Upper lobe of right lung (tissue), 1 donor: ENCODE measurements at regions not wholly inside any gene's neighbourhood (a gene's known extent, or its start where the extent isn't known, plus 50 kb on each side); places are given as distances from the start of the nearest gene placed in this dataset.
"Not testable (repeated sequence)": the region's sequence is repeated elsewhere in the genome, so short reads cannot be mapped to it uniquely, and the experiment has no call there.

Experiments
- ATAC-seq: fragments of 200-7000 bp; cut with Tn5 transposase; one replicate; pipeline ENCODE4 v1.9.1; 2020; ENCODE audit warnings: mild to moderate bottlenecking, moderate library complexity
- DNase-seq: peaks from one replicate; pipeline ENCODE4 v3.0.0-alpha.2; 2020
- H3K27ac ChIP-seq: fragments of 200-600 bp; one replicate; pipeline ENCODE4 v1.8.0; 2022
- H3K27me3 ChIP-seq: fragments of 200-600 bp; one replicate; pipeline ENCODE4 v1.8.0; 2022; ENCODE audit warnings: mild to moderate bottlenecking
- H3K36me3 ChIP-seq: fragments of 200-600 bp; one replicate; pipeline ENCODE4 v1.8.0; 2022
- H3K4me1 ChIP-seq: fragments of 200-600 bp; one replicate; pipeline ENCODE4 v1.8.0; 2022
- H3K4me3 ChIP-seq: fragments of 200-600 bp; one replicate; pipeline ENCODE4 v1.8.0; 2022; ENCODE audit warnings: mild to moderate bottlenecking
- H3K9me3 ChIP-seq: fragments of 200-600 bp; one replicate; pipeline ENCODE4 v1.8.0; 2022
- CTCF ChIP-seq: fragments of 200-600 bp; IDR thresholded peaks from one replicate; pipeline ENCODE4 v1.8.0; 2022; ENCODE audit warnings: antibody characterized with exemption
- intact Hi-C: fragments of 100-400 bp; cut with DNase I; formaldehyde crosslinking; loops from one replicate; pipeline ENCODE4 v1.11.0; 2022
- donor health status: DM: no; HTN: yes; CAD: no; lungs with severe emphysema.

- H3K27ac ChIP-seq, ATAC-seq, intact Hi-C loops, DNase-seq, H3K27me3 ChIP-seq, H3K36me3 ChIP-seq, H3K9me3 ChIP-seq, H3K4me3 ChIP-seq, H3K4me1 ChIP-seq: not testable (repeated sequence)
These were observed 281.7 kb downstream of the CEP170 start for GRCh38 chr1:242973341-242973740.

- Histone ChIP-seq H3K36me3 (no peaks in the 10 kb centered on the region), H3K4me1 (no peaks in the 10 kb centered on the region), H3K4me3 (no peak overlapping the region), H3K27me3 (no peaks in the 10 kb centered on the region), H3K27ac (no peak overlapping the region), H3K9me3 (no peaks in the 10 kb centered on the region)
- intact Hi-C loops = no loop called here
- ATAC-seq (no peak), DNase-seq (no peak)
- no peak for TF ChIP-seq CTCF
These were observed 288.2 kb downstream of the CEP170 start for GRCh38 chr1:242966892-242967291.

GRCh38 chr1:242959397-242959796 lies 295.7 kb downstream of the CEP170 start:
- H3K27ac ChIP-seq, DNase-seq, H3K9me3 ChIP-seq, ATAC-seq, H3K36me3 ChIP-seq, intact Hi-C loops, H3K4me3 ChIP-seq, H3K27me3 ChIP-seq, H3K4me1 ChIP-seq: not testable (repeated sequence)

- H3K27ac ChIP-seq, H3K4me3 ChIP-seq, H3K36me3 ChIP-seq, H3K9me3 ChIP-seq, H3K4me1 ChIP-seq, ATAC-seq, intact Hi-C loops, DNase-seq, H3K27me3 ChIP-seq: not testable (repeated sequence)
These were observed 300.1 kb downstream of the CEP170 start for GRCh38 chr1:242954945-242955344.

- Histone ChIP-seq H3K27me3 (no peaks in the 10 kb centered on the region), H3K27ac (no peak overlapping the region), H3K9me3 (no peaks in the 10 kb centered on the region), H3K4me3 (no peak overlapping the region), H3K36me3 (no peaks in the 10 kb centered on the region), H3K4me1 (no peaks in the 10 kb centered on the region)
- DNase-seq (no peak), ATAC-seq (no peak)
- TF ChIP-seq CTCF = no peak
- intact Hi-C loops = no loop called here
These were observed 308.9 kb downstream of the CEP170 start for GRCh38 chr1:242946206-242946605.

GRCh38 chr1:242936725-242937124 lies 318.4 kb downstream of the CEP170 start:
- H3K4me3 ChIP-seq, H3K27ac ChIP-seq, intact Hi-C loops, H3K9me3 ChIP-seq, H3K27me3 ChIP-seq, H3K36me3 ChIP-seq, H3K4me1 ChIP-seq: not testable (repeated sequence)
- peak; percentile 67 for ATAC-seq
- peak; percentile 8 for TF ChIP-seq CTCF
- peak; percentile 78 for DNase-seq

- H3K27me3 ChIP-seq, intact Hi-C loops, H3K36me3 ChIP-seq, H3K4me1 ChIP-seq, H3K9me3 ChIP-seq, H3K27ac ChIP-seq, DNase-seq, H3K4me3 ChIP-seq: not testable (repeated sequence)
- ATAC-seq = peak; percentile 33
These were observed 330.4 kb downstream of the CEP170 start for GRCh38 chr1:242924717-242925116.

- H3K9me3 ChIP-seq, intact Hi-C loops, DNase-seq, ATAC-seq, H3K27me3 ChIP-seq, H3K36me3 ChIP-seq, H3K4me1 ChIP-seq, H3K4me3 ChIP-seq, H3K27ac ChIP-seq: not testable (repeated sequence)
These were observed 331.5 kb downstream of the CEP170 start for GRCh38 chr1:242923603-242924002.

GRCh38 chr1:242914729-242915128 lies 340.4 kb downstream of the CEP170 start:
- ATAC-seq, H3K27ac ChIP-seq, H3K36me3 ChIP-seq, H3K9me3 ChIP-seq, DNase-seq, H3K4me3 ChIP-seq, H3K4me1 ChIP-seq, intact Hi-C loops, H3K27me3 ChIP-seq: not testable (repeated sequence)

GRCh38 chr1:242912855-242913254 lies 342.2 kb downstream of the CEP170 start:
- ATAC-seq, DNase-seq, H3K27me3 ChIP-seq, intact Hi-C loops, H3K9me3 ChIP-seq, H3K4me1 ChIP-seq, H3K27ac ChIP-seq, H3K4me3 ChIP-seq, H3K36me3 ChIP-seq: not testable (repeated sequence)

- H3K9me3 ChIP-seq, H3K4me3 ChIP-seq, H3K4me1 ChIP-seq, H3K27me3 ChIP-seq, intact Hi-C loops, ATAC-seq, DNase-seq, H3K27ac ChIP-seq, H3K36me3 ChIP-seq: not testable (repeated sequence)
These were observed 354.5 kb downstream of the CEP170 start for GRCh38 chr1:242900558-242900957.
